ENCODE measurements at regions not wholly inside any gene's neighbourhood (a gene's known extent, or its start where the extent isn't known, plus 50 kb on each side); places are given as distances from the start of the nearest gene placed in this dataset.

GRCh38 chr6:67812125-67812524 is 823.0 kb upstream of the ADGRB3 start:
- TF ChIP-seq EZH2 (IDR thresholded peaks at IDR 0.05; ENCODE audit: borderline replicate concordance, low read depth, low read length, poor library complexity, severe bottlenecking) (no peak), CTCF (conservative IDR thresholded peaks at IDR 0.05; ENCODE audit: low read depth, low read length) (no peak)

Measured in A673 (cell line).